HUES6 (cell line): ENCODE measurements at regions not wholly inside any gene's neighbourhood (a gene's known extent, or its start where the extent isn't known, plus 50 kb on each side); places are given as distances from the start of the nearest gene placed in this dataset.

Experiments used
- H3K27ac ChIP-seq: 2 replicates; pipeline ENCODE4 v1.7.0; 2013; ENCODE audit warnings: low read depth, mild to moderate bottlenecking, low read length, inconsistent platforms
- H3K27me3 ChIP-seq: 2 replicates; pipeline ENCODE4 v1.6.1; 2013; ENCODE audit warnings: low read length; ENCODE audit not compliant: control insufficient read depth, insufficient read depth
- H3K36me3 ChIP-seq: 2 replicates; pipeline ENCODE4 v1.6.1; 2013; ENCODE audit warnings: low read length; ENCODE audit not compliant: control insufficient read depth, insufficient read depth
- H3K4me1 ChIP-seq: 2 replicates; pipeline ENCODE4 v1.6.1; 2013; ENCODE audit warnings: low read length; ENCODE audit not compliant: control insufficient read depth, insufficient read depth
- H3K4me3 ChIP-seq: 2 replicates; pipeline ENCODE4 v1.5.1; 2013; ENCODE audit warnings: low read depth, low read length
- H3K9ac ChIP-seq: one replicate; pipeline ENCODE4 v1.6.1; 2013; ENCODE audit warnings: mild to moderate bottlenecking, low read length
- H3K9me3 ChIP-seq: 2 replicates; pipeline ENCODE4 v1.6.1; 2013; ENCODE audit warnings: low read depth, low read length; ENCODE audit not compliant: control insufficient read depth, insufficient read depth

DNA sequence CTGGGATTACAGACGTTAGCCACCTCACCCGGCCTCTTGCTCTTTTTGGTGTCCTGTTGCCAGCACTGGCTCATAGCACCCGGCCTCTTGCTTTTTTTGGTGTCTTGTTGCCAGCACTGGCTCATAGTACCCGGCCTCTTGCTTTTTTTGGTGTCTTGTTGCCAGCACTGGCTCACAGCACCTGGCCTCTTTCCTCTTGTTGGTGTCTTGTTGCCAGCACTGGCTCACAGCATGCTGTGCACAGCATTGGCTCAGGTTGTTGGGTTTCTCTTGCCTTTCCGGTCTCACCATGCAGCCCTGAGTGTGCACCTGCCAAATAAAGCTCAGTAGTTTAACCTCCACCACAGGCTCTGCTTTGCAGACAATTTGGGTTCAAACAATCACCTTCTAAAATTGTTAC is 208.2 kb downstream of the THBS2 start:
- H3K27ac ChIP-seq = no peak overlapping the region
- no peaks in the 10 kb centered on the region for H3K27me3 ChIP-seq
- no peak overlapping the region for H3K4me3 ChIP-seq
- H3K9me3 ChIP-seq = no peaks in the 10 kb centered on the region
- no peaks in the 10 kb centered on the region for H3K4me1 ChIP-seq
- H3K36me3 ChIP-seq = no peaks in the 10 kb centered on the region
- H3K9ac ChIP-seq = no peak overlapping the region

DNA sequence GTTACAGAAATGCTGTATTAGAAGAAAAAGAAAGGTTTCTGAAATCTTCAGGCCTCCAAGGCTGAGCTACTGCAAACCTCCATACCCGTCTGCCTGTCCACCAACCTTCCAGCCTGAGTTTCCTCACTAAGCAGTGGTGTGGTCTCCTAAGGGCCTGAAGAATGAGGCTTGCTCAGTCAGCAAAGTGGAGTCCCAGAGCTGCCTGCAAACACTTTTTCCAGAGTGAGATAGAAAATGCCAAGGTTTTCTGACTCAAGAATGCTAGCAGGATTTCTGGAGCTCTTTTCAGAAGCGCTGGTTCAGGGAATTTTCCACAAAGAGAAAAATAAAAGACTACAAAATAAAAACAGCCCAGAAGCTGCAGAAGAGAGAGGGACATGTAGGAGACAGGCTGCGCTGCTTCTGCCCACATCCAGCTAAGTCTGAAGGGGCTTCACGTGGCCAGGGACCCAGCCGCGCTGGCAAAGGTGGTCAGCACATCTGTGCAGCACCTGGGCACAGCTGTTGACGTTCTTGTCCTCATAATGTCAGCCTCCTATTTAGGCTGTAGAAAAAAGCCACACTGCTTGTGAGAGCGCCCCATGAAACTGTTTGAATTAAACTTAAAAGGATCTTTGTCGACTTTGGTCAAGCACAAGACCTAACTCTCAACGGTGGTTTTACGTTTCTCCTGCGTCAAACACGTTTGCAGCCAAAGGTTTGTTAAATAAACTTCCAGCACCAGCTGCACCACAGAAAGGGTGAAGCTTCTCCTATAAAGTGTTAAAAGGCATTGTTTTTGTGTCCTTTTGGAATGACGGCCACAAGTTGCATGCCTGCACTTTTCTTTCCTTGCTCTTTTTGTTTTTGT is 209.0 kb downstream of the THBS2 start:
- Histone ChIP-seq H3K36me3 (no peaks in the 10 kb centered on the region), H3K9ac (no peak overlapping the region), H3K27ac (no peak overlapping the region), H3K9me3 (no peaks in the 10 kb centered on the region), H3K4me1 (no peaks in the 10 kb centered on the region), H3K27me3 (no peaks in the 10 kb centered on the region), H3K4me3 (no peak overlapping the region)

DNA sequence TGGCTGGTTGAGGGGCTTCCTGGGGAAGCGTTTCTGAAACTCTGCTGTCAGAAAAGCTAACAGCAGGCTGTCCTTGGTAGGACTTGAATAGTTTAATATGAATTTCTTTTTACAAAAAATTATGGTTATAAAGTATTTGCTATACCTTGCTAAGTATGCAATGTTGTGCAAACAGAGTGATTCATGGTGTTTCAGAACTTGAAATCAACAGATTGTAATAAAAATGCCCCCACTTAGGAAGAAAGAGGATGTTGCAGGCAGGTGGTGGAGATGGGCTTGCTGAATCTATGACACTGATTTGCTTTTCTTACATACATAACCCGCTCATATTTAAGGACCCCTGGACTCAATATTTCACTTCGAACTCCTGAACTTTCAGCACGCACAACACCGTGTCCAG is 211.6 kb downstream of the THBS2 start:
- Histone ChIP-seq H3K36me3 (no peaks in the 10 kb centered on the region), H3K4me1 (no peaks in the 10 kb centered on the region), H3K9ac (no peak overlapping the region), H3K4me3 (no peak overlapping the region), H3K9me3 (peaks cover 6% of the 10 kb centered on the region; the same call in 1 of the 2 replicates), H3K27me3 (no peaks in the 10 kb centered on the region), H3K27ac (no peak overlapping the region)

DNA sequence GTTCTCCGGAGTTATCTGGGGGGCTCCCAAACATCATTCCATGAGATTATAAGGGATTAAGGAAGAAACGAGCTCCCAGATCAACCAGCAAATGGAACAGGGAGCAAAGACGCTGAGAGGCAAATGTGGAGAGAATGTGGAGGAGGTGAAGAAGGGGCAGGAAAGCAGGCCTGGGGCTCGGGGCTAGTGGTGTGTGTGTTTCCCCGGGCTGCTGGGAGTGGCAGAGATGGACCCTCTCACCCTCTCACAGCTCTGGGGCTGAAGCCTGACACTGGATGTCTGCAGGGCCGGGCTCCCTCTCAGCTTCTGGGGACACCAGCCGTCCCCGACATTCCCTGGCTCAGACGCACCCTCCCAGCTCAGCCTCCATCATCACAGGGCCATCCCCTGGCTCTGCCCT is 212.6 kb downstream of the THBS2 start:
- peaks cover 6% of the 10 kb centered on the region; the same call in 1 of the 2 replicates for H3K9me3 ChIP-seq
- H3K4me1 ChIP-seq = no peaks in the 10 kb centered on the region
- no peaks in the 10 kb centered on the region for H3K27me3 ChIP-seq
- H3K4me3 ChIP-seq = no peak overlapping the region
- H3K36me3 ChIP-seq = no peaks in the 10 kb centered on the region
- no peak overlapping the region for H3K27ac ChIP-seq
- H3K9ac ChIP-seq = no peak overlapping the region

DNA sequence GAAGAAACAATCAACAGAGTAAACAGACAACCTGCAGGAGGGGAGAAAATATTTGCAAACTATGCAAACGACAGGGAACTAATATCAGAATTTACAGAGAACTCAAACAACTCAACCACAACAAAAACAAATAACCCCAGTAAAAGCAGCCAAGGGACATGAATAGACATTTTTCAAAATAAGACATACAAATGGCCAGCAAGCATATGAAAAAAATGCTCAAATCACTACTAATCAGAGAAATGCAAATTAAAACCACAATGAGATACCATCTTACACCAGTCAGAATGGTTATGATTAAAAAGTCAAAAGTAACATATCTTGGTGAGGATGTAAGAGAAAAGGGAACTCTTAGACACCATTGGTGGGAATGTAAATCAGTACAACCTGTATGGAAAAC is 215.0 kb downstream of the THBS2 start:
- H3K27me3 ChIP-seq = no peaks in the 10 kb centered on the region
- no peak overlapping the region for H3K4me3 ChIP-seq
- H3K9ac ChIP-seq = no peak overlapping the region
- no peaks in the 10 kb centered on the region for H3K4me1 ChIP-seq
- H3K36me3 ChIP-seq = no peaks in the 10 kb centered on the region
- peaks cover 11% of the 10 kb centered on the region for H3K9me3 ChIP-seq
- H3K27ac ChIP-seq = no peak overlapping the region

DNA sequence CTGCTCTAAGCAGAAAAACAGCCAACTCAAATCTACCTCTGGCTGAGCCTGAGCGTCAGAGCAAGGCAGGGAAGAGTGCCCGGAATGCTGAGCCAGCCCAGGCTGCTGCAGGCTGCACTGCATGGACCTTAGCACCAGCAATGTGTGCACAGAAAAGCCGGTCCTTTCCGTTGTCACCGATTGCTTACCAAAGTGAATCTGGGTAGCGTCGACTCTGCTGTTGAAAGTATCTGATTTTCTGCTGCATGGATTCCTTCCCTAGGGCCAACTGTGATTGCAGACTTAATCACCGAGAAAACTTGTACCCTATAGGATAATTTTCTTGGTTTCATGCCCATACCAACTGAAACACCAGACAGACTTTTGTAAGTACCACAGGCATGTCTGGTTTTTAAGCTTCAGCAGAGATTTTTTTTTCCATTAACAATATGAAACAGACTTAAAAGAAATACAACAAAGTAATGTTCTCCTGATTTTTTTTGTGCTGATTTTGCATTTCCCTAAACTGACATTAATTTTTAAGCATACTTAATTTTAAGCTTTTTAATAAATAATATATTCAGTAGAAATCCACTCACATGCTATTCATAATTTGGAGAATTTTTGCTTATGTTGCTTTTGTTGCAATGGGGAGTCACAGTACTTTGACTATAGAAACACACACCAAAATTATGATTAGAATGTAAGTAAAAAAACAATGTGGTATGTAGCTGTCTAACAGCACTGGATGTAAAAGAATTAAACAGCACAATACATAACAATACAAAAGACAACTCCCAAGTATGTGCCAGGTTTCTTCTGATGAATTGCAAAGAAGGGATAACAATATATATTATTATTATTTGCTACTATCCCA is 218.0 kb downstream of the THBS2 start:
- no peaks in the 10 kb centered on the region for H3K36me3 ChIP-seq
- H3K27me3 ChIP-seq = no peaks in the 10 kb centered on the region
- H3K4me1 ChIP-seq = no peaks in the 10 kb centered on the region
- H3K27ac ChIP-seq = no peak overlapping the region
- H3K4me3 ChIP-seq = no peak overlapping the region
- H3K9me3 ChIP-seq = peaks cover 14% of the 10 kb centered on the region
- H3K9ac ChIP-seq = no peak overlapping the region

DNA sequence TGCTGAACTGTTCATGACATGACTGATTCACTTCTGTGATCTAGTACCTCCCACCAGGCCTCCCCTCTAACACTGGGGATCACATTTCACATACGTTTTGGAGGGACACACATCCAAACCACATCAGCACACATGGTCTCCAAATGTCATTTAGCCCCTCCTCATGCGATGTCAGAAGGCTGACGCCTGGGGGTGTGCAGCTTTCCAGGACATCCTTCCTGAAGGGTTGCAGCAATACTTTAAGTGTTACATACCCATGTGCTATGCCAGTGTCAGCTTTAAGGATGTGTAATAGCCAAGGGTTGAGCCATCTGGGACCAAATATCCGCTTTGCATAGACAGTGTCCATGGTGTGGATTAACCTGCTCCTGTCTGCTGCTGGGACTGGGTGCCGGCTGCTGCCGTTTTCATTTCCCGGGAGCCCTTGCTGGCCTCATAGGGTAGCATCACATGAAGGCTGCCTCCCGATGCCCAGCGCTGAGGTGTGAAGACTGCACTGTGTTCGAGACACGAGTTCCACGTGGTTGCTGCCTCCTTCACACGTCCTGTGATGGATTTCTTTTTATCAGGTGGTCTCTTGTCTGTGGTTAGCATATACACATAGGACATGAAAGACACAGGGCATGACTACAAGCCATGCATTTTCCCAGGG is 219.0 kb downstream of the THBS2 start:
- Histone ChIP-seq H3K4me1 (no peaks in the 10 kb centered on the region), H3K9ac (no peak overlapping the region), H3K4me3 (no peak overlapping the region), H3K36me3 (no peaks in the 10 kb centered on the region), H3K9me3 (peaks cover 14% of the 10 kb centered on the region), H3K27me3 (no peaks in the 10 kb centered on the region), H3K27ac (no peak overlapping the region)

DNA sequence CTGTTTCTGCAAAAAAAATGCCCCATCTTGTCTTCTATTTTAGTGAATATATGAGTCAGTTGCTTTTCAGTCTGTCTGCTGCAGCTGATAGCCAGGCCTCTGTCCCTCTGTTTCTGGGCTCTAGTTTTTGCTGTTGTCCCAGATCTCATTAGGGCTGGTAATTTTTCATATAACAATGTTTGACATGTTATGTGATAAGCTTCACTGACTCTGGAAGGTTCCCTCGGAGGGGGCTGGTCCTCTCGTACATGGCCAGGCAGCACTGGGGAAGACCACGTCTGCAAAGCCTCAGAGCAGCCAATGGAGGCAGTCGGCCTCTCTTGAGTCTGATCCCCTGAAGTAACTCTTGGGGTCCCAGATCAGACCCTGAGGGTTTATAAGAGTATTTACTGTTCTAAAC is 223.8 kb downstream of the THBS2 start:
- Histone ChIP-seq H3K9ac (no peak overlapping the region), H3K4me1 (no peaks in the 10 kb centered on the region)

DNA sequence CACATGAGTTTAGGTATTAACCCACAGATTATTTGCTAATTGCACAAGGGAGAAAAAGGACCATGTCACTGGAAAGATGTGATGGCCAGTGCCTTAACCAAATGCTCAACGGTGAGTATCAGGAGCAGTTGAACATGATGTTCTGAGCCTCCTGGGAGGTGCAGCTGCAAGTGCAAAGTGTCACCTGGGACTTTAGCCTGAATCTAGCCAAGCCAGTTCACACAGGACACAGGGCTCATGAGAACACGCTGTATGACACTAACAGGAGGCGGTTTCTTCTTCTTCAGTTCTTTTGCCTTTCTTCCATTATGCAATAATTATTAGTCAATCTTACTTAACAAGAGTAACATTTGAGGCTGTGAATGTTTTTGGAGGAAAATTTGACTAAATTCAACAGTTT is 225.3 kb downstream of the THBS2 start:
- H3K9ac ChIP-seq = no peak overlapping the region
- H3K27me3 ChIP-seq = no peaks in the 10 kb centered on the region
- no peaks in the 10 kb centered on the region; the same call in 1 of the 2 replicates for H3K9me3 ChIP-seq
- no peaks in the 10 kb centered on the region for H3K4me1 ChIP-seq
- no peaks in the 10 kb centered on the region for H3K36me3 ChIP-seq
- H3K4me3 ChIP-seq = no peak overlapping the region
- no peak overlapping the region for H3K27ac ChIP-seq

More for the DNA sequence above, 223.8 kb downstream of the THBS2 start:
- Histone ChIP-seq H3K4me3 (no peak overlapping the region), H3K9me3 (peaks cover 8% of the 10 kb centered on the region; the same call in 1 of the 2 replicates), H3K36me3 (no peaks in the 10 kb centered on the region), H3K27ac (no peak overlapping the region), H3K27me3 (no peaks in the 10 kb centered on the region)

DNA sequence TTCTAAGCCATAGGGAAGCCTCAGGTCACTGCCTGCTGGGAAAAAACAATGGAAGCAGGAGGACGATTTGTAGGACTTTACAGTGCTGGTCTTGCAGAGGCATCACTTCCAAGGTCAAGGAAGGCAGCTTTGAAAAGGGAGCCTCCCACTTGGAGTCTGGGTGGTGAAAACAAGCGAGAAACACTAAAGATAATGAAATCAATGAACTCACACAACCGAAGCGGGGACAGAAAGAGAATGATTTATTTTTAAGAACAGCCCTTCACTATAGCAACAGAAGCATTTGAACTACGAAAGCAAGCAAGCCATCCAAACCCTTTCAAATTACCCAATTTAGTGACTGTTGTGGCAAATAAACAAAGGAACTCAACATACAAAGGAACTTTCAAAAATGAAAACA is 227.5 kb downstream of the THBS2 start:
- Histone ChIP-seq H3K27ac (no peak overlapping the region), H3K27me3 (no peaks in the 10 kb centered on the region), H3K4me1 (no peaks in the 10 kb centered on the region), H3K9me3 (peaks cover 5% of the 10 kb centered on the region), H3K9ac (no peak overlapping the region), H3K4me3 (no peak overlapping the region), H3K36me3 (no peaks in the 10 kb centered on the region)
